ENCODE measurements at regions not wholly inside any gene's neighbourhood (a gene's known extent, or its start where the extent isn't known, plus 50 kb on each side); places are given as distances from the start of the nearest gene placed in this dataset.

- H3K27me3 ChIP-seq (ENCODE audit: control insufficient read depth in 1 of 2, insufficient read depth in 2 of 2, low read length in 2 of 2): no peaks in the 10 kb centered on the region
- no peak overlapping the region for H3K9ac ChIP-seq (ENCODE audit: insufficient read depth, low read depth, low read length)
- no peaks in the 10 kb centered on the region for H3K9me3 ChIP-seq (ENCODE audit: low read length)
- FAIRE-seq (no peak), DNase-seq (ENCODE audit: low spot score) (no peak), ATAC-seq (no peak)
- H3K4me1 ChIP-seq (ENCODE audit: insufficient read depth, low read length): no peaks in the 10 kb centered on the region
- no peaks in the 10 kb centered on the region for H3K79me2 ChIP-seq (ENCODE audit: insufficient read depth, low read length)
- in situ Hi-C loops (cut with HindIII; ENCODE audit: extremely low pct_ligation_motif_present, low pct_unique_long_range_greater_than_20kb) (no loop called here), intact Hi-C loops (cut with micrococcal nuclease; ENCODE audit: unreplicated experiment) (no loop called here)
- H3K27ac ChIP-seq (ENCODE audit: extremely low read length, insufficient read depth, low read length): no peak overlapping the region
- 23% methylated on average over 3 of the region's 3 CpGs for WGBS (ENCODE audit: low lambda C conversion rate)
- no peaks in the 10 kb centered on the region for H3K36me3 ChIP-seq (replicated peaks in 1 of 2; ENCODE audit: control insufficient read depth in 1 of 2, insufficient read depth in 2 of 2, low read length in 2 of 2)
- ChIA-PET POLR2A (no interaction called here), CTCF (ENCODE audit: low intra/inter-chr PET ratio, low total read pairs) (no interaction called here)
- no peak for TF ChIP-seq GLI4 (CRISPR knock-in tag; IDR thresholded peaks at IDR 0.05; ENCODE audit: borderline replicate concordance)
- TF ChIP-seq, protein P1, sequence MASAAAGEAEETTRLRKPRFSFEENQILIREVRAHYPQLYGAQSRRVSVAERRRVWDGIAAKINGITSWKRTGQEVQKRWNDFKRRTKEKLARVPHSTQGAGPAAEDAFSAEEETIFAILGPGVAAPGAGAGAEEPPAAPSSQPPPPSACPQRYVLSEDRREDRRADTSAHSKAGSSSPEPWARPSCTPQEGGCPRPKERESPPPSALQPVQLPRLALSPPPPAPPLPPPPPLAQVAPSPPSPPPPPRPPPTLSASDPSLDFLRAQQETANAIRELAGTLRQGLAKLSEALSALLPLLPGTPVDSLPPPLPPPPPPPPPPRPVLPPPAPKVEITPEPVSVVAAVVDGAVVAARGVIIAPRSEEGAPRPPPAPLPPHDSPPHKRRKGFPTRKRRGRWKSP (CRISPR knock-in tag; IDR thresholded peaks at IDR 0.05): no peak
- no peak for TF ChIP-seq POLR2G (IDR thresholded peaks at IDR 0.05; ENCODE audit: low read depth, low read length)
- TF ChIP-seq SALL1 (CRISPR knock-in tag; IDR thresholded peaks at IDR 0.05): no peak
- TF ChIP-seq RELA (CRISPR knock-in tag; IDR thresholded peaks at IDR 0.05): no peak
- no peak for TF ChIP-seq MAF1 (CRISPR knock-in tag; IDR thresholded peaks at IDR 0.05; ENCODE audit: borderline replicate concordance)
- no peak for TF ChIP-seq ZBTB34 (CRISPR knock-in tag; IDR thresholded peaks at IDR 0.05)
- TF ChIP-seq, protein P2, sequence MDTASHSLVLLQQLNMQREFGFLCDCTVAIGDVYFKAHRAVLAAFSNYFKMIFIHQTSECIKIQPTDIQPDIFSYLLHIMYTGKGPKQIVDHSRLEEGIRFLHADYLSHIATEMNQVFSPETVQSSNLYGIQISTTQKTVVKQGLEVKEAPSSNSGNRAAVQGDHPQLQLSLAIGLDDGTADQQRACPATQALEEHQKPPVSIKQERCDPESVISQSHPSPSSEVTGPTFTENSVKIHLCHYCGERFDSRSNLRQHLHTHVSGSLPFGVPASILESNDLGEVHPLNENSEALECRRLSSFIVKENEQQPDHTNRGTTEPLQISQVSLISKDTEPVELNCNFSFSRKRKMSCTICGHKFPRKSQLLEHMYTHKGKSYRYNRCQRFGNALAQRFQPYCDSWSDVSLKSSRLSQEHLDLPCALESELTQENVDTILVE (CRISPR knock-in tag; IDR thresholded peaks at IDR 0.05): no peak
- TF ChIP-seq ZNF296 (CRISPR knock-in tag; conservative IDR thresholded peaks at IDR 0.05): no peak
- H3K4me2 ChIP-seq (ENCODE audit: low read depth, low read length): no peak overlapping the region
- no peaks in the 10 kb centered on the region for H4K20me1 ChIP-seq (ENCODE audit: insufficient read depth, low read length)
- BruUV-seq (replicated peaks): no TSS peak
- no peak overlapping the region for H2AFZ ChIP-seq (ENCODE audit: low read length)
- no peak overlapping the region for H3K4me3 ChIP-seq (replicated peaks in 1 of 3; ENCODE audit: insufficient read depth in 1 of 3, low read depth in 2 of 3, low read length in 3 of 3)
Observed at GRCh38 chr11:92822410-92822809, 147.0 kb upstream of the MTNR1B start.
